Type B pancreatic cell (in vitro differentiated cells): ENCODE measurements at regions not wholly inside any gene's neighbourhood (a gene's known extent, or its start where the extent isn't known, plus 50 kb on each side); places are given as distances from the start of the nearest gene placed in this dataset.

Source experiments
- DNase-seq: peaks from one replicate; pipeline ENCODE4 v3.0.0; 2021; ENCODE audit warnings: mixed read lengths; ENCODE audit not compliant: unreplicated experiment; ENCODE audit errors: extremely low spot score
- H3K27ac Mint-ChIP-seq: 2 replicates; pipeline ENCODE4 v1.8.0; 2021; ENCODE audit warnings: mild to moderate bottlenecking, mixed read lengths
- H3K27me3 Mint-ChIP-seq: 2 replicates; pipeline ENCODE4 v1.8.0; 2021; ENCODE audit warnings: mixed read lengths
- H3K36me3 Mint-ChIP-seq: 2 replicates; pipeline ENCODE4 v1.8.0; 2021; ENCODE audit warnings: mixed read lengths
- H3K4me1 Mint-ChIP-seq: one replicate; pipeline ENCODE4 v1.8.0; 2021; ENCODE audit warnings: mixed read lengths; ENCODE audit not compliant: unreplicated experiment
- H3K4me3 Mint-ChIP-seq: 2 replicates; pipeline ENCODE4 v1.8.0; 2021; ENCODE audit warnings: mild to moderate bottlenecking, mixed read lengths
- H3K9me3 Mint-ChIP-seq: 2 replicates; pipeline ENCODE4 v1.8.0; 2021; ENCODE audit warnings: mixed read lengths
- CTCF ChIP-seq: fragments of 200-600 bp; sonication (generic); conservative IDR thresholded peaks from 2 replicates; pipeline ENCODE4 v1.5.0; 2021; ENCODE audit warnings: antibody characterized with exemption, mild to moderate bottlenecking

GRCh38 chr2:59733970-59734369 is 819.5 kb downstream of the BCL11A start:
- no peak for TF ChIP-seq CTCF
- Mint-ChIP-seq H3K9me3 (no peaks in the 10 kb centered on the region), H3K27me3 (no peaks in the 10 kb centered on the region), H3K4me3 (no peak overlapping the region), H3K4me1 (peaks cover 12% of the 10 kb centered on the region), H3K27ac (no peak overlapping the region), H3K36me3 (no peaks in the 10 kb centered on the region)
- DNase-seq = no peak

- Mint-ChIP-seq H3K36me3 (no peaks in the 10 kb centered on the region), H3K27ac (no peak overlapping the region), H3K4me1 (peaks cover 12% of the 10 kb centered on the region), H3K27me3 (no peaks in the 10 kb centered on the region), H3K4me3 (no peak overlapping the region), H3K9me3 (no peaks in the 10 kb centered on the region)
- no peak for DNase-seq
- TF ChIP-seq CTCF = no peak
Measured at GRCh38 chr2:59733567-59733930, 819.9 kb downstream of the BCL11A start.

GRCh38 chr2:59732871-59733566 is 820.4 kb downstream of the BCL11A start:
- Mint-ChIP-seq H3K4me3 (no peak overlapping the region), H3K27me3 (no peaks in the 10 kb centered on the region), H3K36me3 (no peaks in the 10 kb centered on the region), H3K27ac (no peak overlapping the region), H3K9me3 (no peaks in the 10 kb centered on the region), H3K4me1 (peaks cover 12% of the 10 kb centered on the region)
- no peak for TF ChIP-seq CTCF
- no peak for DNase-seq

GRCh38 chr2:59727121-59727590 is 826.3 kb downstream of the BCL11A start:
- no peak overlapping the region for H3K27ac Mint-ChIP-seq
- H3K4me3 Mint-ChIP-seq = no peak overlapping the region
- no peaks in the 10 kb centered on the region for H3K36me3 Mint-ChIP-seq
- H3K4me1 Mint-ChIP-seq = peaks cover 16% of the 10 kb centered on the region
- no peaks in the 10 kb centered on the region for H3K9me3 Mint-ChIP-seq
- H3K27me3 Mint-ChIP-seq = no peaks in the 10 kb centered on the region
- DNase-seq = no peak
- TF ChIP-seq CTCF = no peak

- no peaks in the 10 kb centered on the region for H3K36me3 Mint-ChIP-seq
- no peak overlapping the region for H3K4me3 Mint-ChIP-seq
- H3K27ac Mint-ChIP-seq = no peak overlapping the region
- no peak for TF ChIP-seq CTCF
- H3K4me1 Mint-ChIP-seq = peaks cover 16% of the 10 kb centered on the region
- H3K9me3 Mint-ChIP-seq = no peaks in the 10 kb centered on the region
- no peak for DNase-seq
- H3K27me3 Mint-ChIP-seq = no peaks in the 10 kb centered on the region
Measured at GRCh38 chr2:59726228-59727120, 827.0 kb downstream of the BCL11A start.
